ENCODE measurements at regions not wholly inside any gene's neighbourhood (a gene's known extent, or its start where the extent isn't known, plus 50 kb on each side); places are given as distances from the start of the nearest gene placed in this dataset.

GRCh38 chr4:26021417-26022345 is 107.7 kb downstream of the SMIM20 start:
- DNase-seq, result no peak
- Histone ChIP-seq H3K9me3 (no peaks in the 10 kb centered on the region), H3K27ac (peak overlapping the region; percentile 21 to 26), H3K27me3 (no peaks in the 10 kb centered on the region), H3K4me3 (no peak overlapping the region), H3K36me3 (no peaks in the 10 kb centered on the region), H3K4me1 (peaks cover 0 to 39% (median 19%) of the 10 kb centered on the region in 4 donors)
- intact Hi-C loops (cut with DNase I; ENCODE audit: low total_unique reads), result no loop called here
- TF ChIP-seq, protein P1, sequence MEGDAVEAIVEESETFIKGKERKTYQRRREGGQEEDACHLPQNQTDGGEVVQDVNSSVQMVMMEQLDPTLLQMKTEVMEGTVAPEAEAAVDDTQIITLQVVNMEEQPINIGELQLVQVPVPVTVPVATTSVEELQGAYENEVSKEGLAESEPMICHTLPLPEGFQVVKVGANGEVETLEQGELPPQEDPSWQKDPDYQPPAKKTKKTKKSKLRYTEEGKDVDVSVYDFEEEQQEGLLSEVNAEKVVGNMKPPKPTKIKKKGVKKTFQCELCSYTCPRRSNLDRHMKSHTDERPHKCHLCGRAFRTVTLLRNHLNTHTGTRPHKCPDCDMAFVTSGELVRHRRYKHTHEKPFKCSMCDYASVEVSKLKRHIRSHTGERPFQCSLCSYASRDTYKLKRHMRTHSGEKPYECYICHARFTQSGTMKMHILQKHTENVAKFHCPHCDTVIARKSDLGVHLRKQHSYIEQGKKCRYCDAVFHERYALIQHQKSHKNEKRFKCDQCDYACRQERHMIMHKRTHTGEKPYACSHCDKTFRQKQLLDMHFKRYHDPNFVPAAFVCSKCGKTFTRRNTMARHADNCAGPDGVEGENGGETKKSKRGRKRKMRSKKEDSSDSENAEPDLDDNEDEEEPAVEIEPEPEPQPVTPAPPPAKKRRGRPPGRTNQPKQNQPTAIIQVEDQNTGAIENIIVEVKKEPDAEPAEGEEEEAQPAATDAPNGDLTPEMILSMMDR (IDR thresholded peaks at IDR 0.05), result no peak

DNA sequence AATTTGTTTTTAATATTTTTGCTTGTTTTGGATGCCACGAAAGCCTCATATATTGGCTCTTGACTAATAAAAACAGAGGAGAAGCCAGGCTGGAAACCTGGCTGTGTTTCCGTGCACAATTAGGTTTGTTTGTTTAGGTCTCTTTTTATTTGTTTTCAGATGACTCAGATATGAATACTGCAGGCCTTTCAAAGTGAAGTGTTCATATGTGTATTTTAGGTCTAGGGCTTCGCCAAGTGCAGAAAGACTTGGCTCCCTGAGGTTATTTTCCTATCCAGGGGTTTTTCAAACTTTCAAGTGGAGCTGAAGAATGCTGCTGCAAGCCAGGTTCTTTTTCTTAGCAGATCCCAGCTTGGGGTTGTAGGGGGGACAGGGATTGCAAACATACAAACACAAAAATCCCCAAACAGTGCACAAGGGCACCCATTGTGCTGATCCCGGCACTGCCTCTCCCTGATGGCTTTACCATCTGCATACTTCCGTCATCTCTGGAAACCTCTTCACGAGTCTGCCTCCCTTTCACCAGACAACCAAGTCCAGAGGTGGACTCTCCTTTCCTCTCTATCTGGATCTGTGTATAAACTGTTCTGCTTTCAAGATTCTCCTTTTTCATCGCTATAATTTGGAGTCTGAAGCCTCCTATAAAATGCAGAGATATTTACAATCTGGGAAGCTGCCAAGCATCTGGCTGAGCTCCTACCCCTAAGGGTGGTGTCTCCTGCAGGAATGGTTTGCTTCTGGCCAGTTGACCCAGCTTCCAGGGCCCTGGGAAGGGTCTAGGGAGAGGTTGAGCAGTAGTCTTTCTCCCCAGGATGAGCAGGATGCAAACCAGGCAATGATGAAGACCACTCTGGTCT is 108.6 kb downstream of the SMIM20 start:
- H3K27ac ChIP-seq, result peak overlapping the region; percentile 21 to 26
- intact Hi-C loops (cut with DNase I; ENCODE audit: low total_unique reads), result no loop called here
- peak in 1 of 2 donors; percentile 46 for DNase-seq
- no peaks in the 10 kb centered on the region for H3K9me3 ChIP-seq
- H3K4me1 ChIP-seq, result peaks cover 0 to 39% (median 19%) of the 10 kb centered on the region in 4 donors
- TF ChIP-seq, protein P1 (IDR thresholded peaks at IDR 0.05), result no peak
- no peaks in the 10 kb centered on the region for H3K36me3 ChIP-seq
- no peaks in the 10 kb centered on the region for H3K27me3 ChIP-seq
- no peak overlapping the region for H3K4me3 ChIP-seq

DNA sequence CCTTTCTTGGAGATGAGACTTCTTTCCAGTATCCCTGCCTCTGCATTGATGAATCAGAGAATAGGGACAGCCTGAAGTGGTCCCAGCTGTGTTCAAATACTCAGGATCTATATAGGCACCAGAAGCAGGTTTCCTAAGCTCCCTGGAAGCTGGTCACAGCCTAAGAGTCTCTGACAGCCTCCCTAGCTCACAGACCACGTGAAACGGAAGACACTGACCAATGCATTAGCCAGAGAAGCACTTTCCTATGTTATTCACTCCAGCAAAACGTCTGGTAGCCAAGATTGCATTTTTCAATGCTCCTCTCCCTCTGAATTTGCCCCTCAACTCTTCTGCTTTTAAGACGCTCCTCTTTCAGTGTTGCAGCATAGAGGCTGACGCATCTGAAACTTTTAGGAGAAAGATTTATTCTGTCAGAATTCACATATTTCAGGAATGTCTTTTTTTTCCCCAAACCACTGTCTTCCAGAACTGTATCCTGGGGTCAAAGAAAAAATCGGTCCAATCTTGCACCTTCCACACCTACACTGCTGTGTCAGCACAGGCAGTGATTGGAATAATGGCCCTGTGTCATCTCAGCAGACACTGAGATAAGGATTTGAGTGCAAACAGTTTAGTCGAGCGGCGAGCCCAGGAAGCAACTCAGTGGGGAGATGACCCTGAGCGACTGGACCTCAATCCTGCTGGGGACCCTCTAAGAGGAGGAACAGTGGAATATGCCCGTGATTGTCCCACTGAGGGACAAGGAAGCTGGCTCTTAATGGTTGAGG is 109.4 kb downstream of the SMIM20 start:
- no peak overlapping the region for H3K27ac ChIP-seq
- DNase-seq, result no peak
- TF ChIP-seq, protein P1 (IDR thresholded peaks at IDR 0.05), result no peak
- H3K36me3 ChIP-seq, result no peaks in the 10 kb centered on the region
- no peaks in the 10 kb centered on the region for H3K27me3 ChIP-seq
- intact Hi-C loops (cut with DNase I; ENCODE audit: low total_unique reads), result no loop called here
- H3K4me1 ChIP-seq, result peaks cover 0 to 39% (median 19%) of the 10 kb centered on the region in 4 donors
- H3K4me3 ChIP-seq, result no peak overlapping the region
- no peaks in the 10 kb centered on the region for H3K9me3 ChIP-seq

GRCh38 chr4:26024079-26024478 is 110.1 kb downstream of the SMIM20 start:
- peaks cover 0 to 45% (median 25%) of the 10 kb centered on the region in 4 donors for H3K4me1 ChIP-seq
- TF ChIP-seq, protein P1 (IDR thresholded peaks at IDR 0.05), result no peak
- DNase-seq, result no peak
- no peaks in the 10 kb centered on the region for H3K27me3 ChIP-seq
- no peak overlapping the region for H3K27ac ChIP-seq
- no peak overlapping the region for H3K4me3 ChIP-seq
- no peaks in the 10 kb centered on the region for H3K9me3 ChIP-seq
- no peaks in the 10 kb centered on the region for H3K36me3 ChIP-seq
- intact Hi-C loops (cut with DNase I; ENCODE audit: low total_unique reads), result no loop called here

Measured in tibial artery (tissue), 4 donors.